ENCODE measurements at regions not wholly inside any gene's neighbourhood (a gene's known extent, or its start where the extent isn't known, plus 50 kb on each side); places are given as distances from the start of the nearest gene placed in this dataset.

GRCh38 chr2:207248702-207249377 is 83.1 kb upstream of the KLF7 start:
- no peak for TF ChIP-seq TAF1 (IDR thresholded peaks at IDR 0.05; ENCODE audit: borderline replicate concordance, insufficient read depth, low read length)
- TF ChIP-seq FOXP2 (optimal IDR thresholded peaks at IDR 0.05; ENCODE audit: borderline replicate concordance, extremely low read depth, extremely low read length, insufficient read depth) = no peak
- TF ChIP-seq POLR2AphosphoS5 (IDR thresholded peaks at IDR 0.05; ENCODE audit: low read depth, low read length) = no peak
- no peak for TF ChIP-seq REST (IDR thresholded peaks at IDR 0.05; ENCODE audit: insufficient read depth in 1 of 2, low read depth in 2 of 2, low read length in 2 of 2)
- TF ChIP-seq SIN3A (IDR thresholded peaks at IDR 0.05; ENCODE audit: borderline replicate concordance, insufficient read depth, low read length) = no peak

GRCh38 chr2:207251022-207251421 is 85.3 kb upstream of the KLF7 start:
- TF ChIP-seq REST (IDR thresholded peaks at IDR 0.05; ENCODE audit: insufficient read depth in 1 of 2, low read depth in 2 of 2, low read length in 2 of 2) (no peak), SIN3A (IDR thresholded peaks at IDR 0.05; ENCODE audit: borderline replicate concordance, insufficient read depth, low read length) (no peak), POLR2AphosphoS5 (IDR thresholded peaks at IDR 0.05; ENCODE audit: low read depth, low read length) (no peak), TAF1 (IDR thresholded peaks at IDR 0.05; ENCODE audit: borderline replicate concordance, insufficient read depth, low read length) (no peak), FOXP2 (optimal IDR thresholded peaks at IDR 0.05; ENCODE audit: borderline replicate concordance, extremely low read depth, extremely low read length, insufficient read depth) (no peak)

GRCh38 chr2:207251573-207252192 is 85.9 kb upstream of the KLF7 start:
- no peak for TF ChIP-seq FOXP2 (optimal IDR thresholded peaks at IDR 0.05; ENCODE audit: borderline replicate concordance, extremely low read depth, extremely low read length, insufficient read depth)
- TF ChIP-seq REST (IDR thresholded peaks at IDR 0.05; ENCODE audit: insufficient read depth in 1 of 2, low read depth in 2 of 2, low read length in 2 of 2) = no peak
- no peak for TF ChIP-seq POLR2AphosphoS5 (IDR thresholded peaks at IDR 0.05; ENCODE audit: low read depth, low read length)
- no peak for TF ChIP-seq SIN3A (IDR thresholded peaks at IDR 0.05; ENCODE audit: borderline replicate concordance, insufficient read depth, low read length)
- TF ChIP-seq TAF1 (IDR thresholded peaks at IDR 0.05; ENCODE audit: borderline replicate concordance, insufficient read depth, low read length) = no peak

- TF ChIP-seq FOXP2 (optimal IDR thresholded peaks at IDR 0.05; ENCODE audit: borderline replicate concordance, extremely low read depth, extremely low read length, insufficient read depth) (no peak), REST (IDR thresholded peaks at IDR 0.05; ENCODE audit: insufficient read depth in 1 of 2, low read depth in 2 of 2, low read length in 2 of 2) (no peak), TAF1 (IDR thresholded peaks at IDR 0.05; ENCODE audit: borderline replicate concordance, insufficient read depth, low read length) (no peak), SIN3A (IDR thresholded peaks at IDR 0.05; ENCODE audit: borderline replicate concordance, insufficient read depth, low read length) (no peak), POLR2AphosphoS5 (IDR thresholded peaks at IDR 0.05; ENCODE audit: low read depth, low read length) (no peak)
These were observed 86.7 kb upstream of the KLF7 start for GRCh38 chr2:207252416-207252815.
